Mesenteric fat pad (tissue), 1 donor: ENCODE measurements at regions not wholly inside any gene's neighbourhood (a gene's known extent, or its start where the extent isn't known, plus 50 kb on each side); places are given as distances from the start of the nearest gene placed in this dataset.

Source experiments
- DNase-seq: peaks from one replicate; pipeline ENCODE4 v3.0.0-alpha.2; 2020; ENCODE audit warnings: low spot score
- donor health status: DM: yes; HTN: yes; CAD: no.

DNA sequence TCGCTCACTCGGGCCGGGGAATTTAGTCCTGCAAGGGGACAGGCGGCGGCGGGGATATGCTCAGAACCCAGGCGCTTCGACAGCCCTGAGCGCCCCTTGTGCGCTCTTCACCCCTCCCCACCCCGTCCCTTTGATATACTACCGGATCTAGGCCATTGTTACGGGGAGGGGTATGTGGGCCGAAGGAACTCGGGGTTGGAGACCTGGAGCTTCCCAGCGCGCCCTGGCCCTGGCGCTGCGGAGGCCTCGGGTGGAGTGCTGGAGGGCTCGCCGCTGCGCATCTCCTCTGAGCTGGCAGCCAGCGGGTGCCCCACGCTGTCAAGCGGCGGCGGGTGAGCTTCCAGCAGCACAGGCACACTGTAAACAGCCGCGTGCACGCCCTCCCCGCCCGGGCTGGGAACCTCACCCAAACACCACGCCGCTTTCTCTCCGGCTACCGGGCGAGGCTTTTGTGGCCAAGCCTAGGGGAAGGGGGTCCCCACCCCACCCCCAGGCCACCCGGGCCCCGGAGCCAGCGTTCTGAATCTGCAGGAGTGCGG lies 54.5 kb upstream of the BCOR start:
- DNase-seq, result no peak

- DNase-seq, result no peak
Observed at GRCh38 chrX:40151211-40152172, 53.7 kb upstream of the BCOR start.

GRCh38 chrX:40150503-40150902 lies 52.7 kb upstream of the BCOR start:
- no peak for DNase-seq

- DNase-seq, result no peak
Observed at GRCh38 chrX:40149286-40150175, 51.8 kb upstream of the BCOR start.

DNA sequence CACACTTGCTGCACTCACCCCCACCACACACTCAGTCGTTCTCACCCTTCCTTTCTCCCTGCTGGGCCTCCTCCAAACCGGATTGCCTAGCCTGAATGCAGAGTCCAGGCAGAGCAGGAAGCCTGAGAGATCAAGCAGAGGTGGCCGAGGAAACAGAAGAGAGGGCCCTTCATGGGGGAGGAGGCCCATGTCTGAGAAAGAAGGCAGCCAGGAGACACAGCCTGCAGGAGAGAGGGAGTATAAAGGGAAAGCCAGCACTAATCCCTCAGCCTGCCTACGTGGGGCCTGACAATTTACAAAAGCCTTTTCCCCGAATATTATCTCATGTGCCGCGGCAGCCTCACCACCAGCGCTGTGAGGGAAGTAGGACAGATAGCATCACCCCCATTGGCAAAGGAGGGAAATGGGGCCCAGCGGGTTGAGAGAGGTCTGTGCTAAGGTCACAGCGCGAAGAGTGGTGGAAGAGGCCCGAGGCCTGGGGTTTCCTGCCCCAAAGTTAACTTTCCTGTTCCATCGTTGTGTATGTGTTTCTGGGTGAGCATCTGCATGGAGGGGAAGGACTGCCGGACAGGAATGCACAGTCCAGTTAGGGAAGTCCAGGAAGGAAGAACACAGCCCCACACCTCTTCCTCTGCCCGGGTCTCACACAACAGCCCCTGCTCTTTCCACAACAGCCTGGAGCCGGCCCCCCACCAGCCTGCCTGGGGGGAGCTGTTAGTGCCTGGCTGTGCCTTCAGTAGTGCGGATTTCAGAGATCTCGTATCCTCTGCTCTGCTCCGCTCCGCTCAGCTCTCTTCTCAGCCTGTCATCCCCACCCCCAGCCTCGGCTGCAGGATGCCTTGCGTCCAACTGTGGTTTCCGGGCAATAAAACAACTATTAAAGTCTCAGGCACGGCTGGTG lies 50.9 kb upstream of the BCOR start:
- DNase-seq, result no peak

- DNase-seq, result no peak
Observed at GRCh38 chrX:40147971-40148370, 50.2 kb upstream of the BCOR start.
